ENCODE measurements at regions not wholly inside any gene's neighbourhood (a gene's known extent, or its start where the extent isn't known, plus 50 kb on each side); places are given as distances from the start of the nearest gene placed in this dataset.
"Not testable (repeated sequence)": the region's sequence is repeated elsewhere in the genome, so short reads cannot be mapped to it uniquely, and the experiment has no call there.

- no peak for DNase-seq (ENCODE audit: low read depth in 2 of 2)
- no peak overlapping the region for H3K4me3 ChIP-seq (replicated peaks in 1 of 2; ENCODE audit: low read depth in 2 of 2, low read length in 2 of 2)
- no peak for TF ChIP-seq CTCF (IDR thresholded peaks at IDR 0.05; ENCODE audit: low read depth, low read length)
Observed at GRCh38 chr2:41027095-41027494, 575.2 kb upstream of the SLC8A1 start.

DNA sequence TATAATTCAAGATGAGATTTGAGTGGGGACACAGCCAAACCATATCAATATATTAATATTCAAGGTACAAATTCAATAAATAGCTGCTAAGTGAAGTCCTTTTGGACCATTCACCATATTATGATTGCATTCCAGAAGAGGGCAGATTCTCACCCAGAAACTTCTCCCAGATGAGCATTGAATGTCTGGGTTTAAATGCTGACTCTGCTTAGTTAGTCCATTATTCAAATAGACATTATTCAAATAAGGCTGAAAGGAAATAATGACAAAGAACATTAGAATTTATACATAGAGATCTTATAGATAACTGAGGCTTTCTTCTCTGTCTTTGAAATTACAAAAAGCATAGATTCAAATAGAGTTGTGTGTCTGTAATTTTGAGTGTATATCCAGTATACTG, 579.4 kb upstream of the SLC8A1 start:
- no peak overlapping the region for H3K4me3 ChIP-seq (replicated peaks in 1 of 2; ENCODE audit: low read depth in 2 of 2, low read length in 2 of 2)
- no peak for TF ChIP-seq CTCF (IDR thresholded peaks at IDR 0.05; ENCODE audit: low read depth, low read length)
- DNase-seq (ENCODE audit: low read depth in 2 of 2) = no peak

GRCh38 chr2:41032715-41033114, 580.8 kb upstream of the SLC8A1 start:
- no peak overlapping the region for H3K4me3 ChIP-seq (replicated peaks in 1 of 2; ENCODE audit: low read depth in 2 of 2, low read length in 2 of 2)
- no peak for DNase-seq (ENCODE audit: low read depth in 2 of 2)
- TF ChIP-seq CTCF (IDR thresholded peaks at IDR 0.05; ENCODE audit: low read depth, low read length) = no peak

GRCh38 chr2:41033127-41033526, 581.2 kb upstream of the SLC8A1 start:
- no peak overlapping the region for H3K4me3 ChIP-seq (replicated peaks in 1 of 2; ENCODE audit: low read depth in 2 of 2, low read length in 2 of 2)
- no peak for DNase-seq (ENCODE audit: low read depth in 2 of 2)
- no peak for TF ChIP-seq CTCF (IDR thresholded peaks at IDR 0.05; ENCODE audit: low read depth, low read length)

- DNase-seq (ENCODE audit: low read depth in 2 of 2) = peak; percentile 13 to 52
- no peak for TF ChIP-seq CTCF (IDR thresholded peaks at IDR 0.05; ENCODE audit: low read depth, low read length)
- H3K4me3 ChIP-seq (replicated peaks in 1 of 2; ENCODE audit: low read depth in 2 of 2, low read length in 2 of 2) = no peak overlapping the region
Observed at GRCh38 chr2:41038408-41038807, 586.5 kb upstream of the SLC8A1 start.

- not testable (repeated sequence) for DNase-seq (ENCODE audit: low read depth in 2 of 2); H3K4me3 ChIP-seq (replicated peaks in 1 of 2; ENCODE audit: low read depth in 2 of 2, low read length in 2 of 2)
Observed at GRCh38 chr2:41039750-41040149, 587.9 kb upstream of the SLC8A1 start.

DNA sequence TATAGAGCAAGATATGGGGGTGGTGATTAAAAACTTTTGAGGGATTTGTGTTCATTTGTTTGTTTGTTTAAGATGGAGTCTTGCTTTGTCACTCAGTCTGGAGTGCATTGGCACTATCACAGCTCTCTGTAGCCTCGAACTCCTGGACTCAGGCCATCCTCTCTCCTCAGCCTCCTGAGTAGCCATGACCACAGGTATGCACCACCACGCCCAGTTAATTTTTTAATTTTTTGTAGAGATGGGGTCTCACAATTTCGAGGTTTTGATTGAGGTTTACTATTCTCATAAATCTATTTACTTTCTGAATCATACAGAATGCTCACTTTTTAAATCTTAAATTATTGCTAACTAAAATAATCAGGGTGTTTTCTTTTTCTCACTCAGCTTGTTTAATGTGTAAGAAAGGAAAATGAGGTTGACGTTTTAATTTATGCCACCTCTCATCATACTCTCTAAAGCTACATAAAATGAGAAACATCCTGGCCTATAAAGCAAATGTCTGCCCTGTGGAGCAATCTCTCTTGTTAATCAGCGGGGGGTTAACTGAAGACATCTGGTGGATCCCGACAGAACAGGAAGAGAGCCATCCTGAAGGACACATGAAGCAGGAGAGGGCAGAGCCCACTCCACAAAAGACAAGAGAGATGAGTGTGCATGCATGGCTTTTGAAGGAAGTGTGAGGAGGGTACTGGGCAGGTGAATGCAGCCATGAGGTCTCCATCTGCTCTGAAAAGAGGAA, 589.1 kb upstream of the SLC8A1 start:
- DNase-seq (ENCODE audit: low read depth in 2 of 2) = no peak
- H3K4me3 ChIP-seq (replicated peaks in 1 of 2; ENCODE audit: low read depth in 2 of 2, low read length in 2 of 2) = no peak overlapping the region
- no peak for TF ChIP-seq CTCF (IDR thresholded peaks at IDR 0.05; ENCODE audit: low read depth, low read length)

Data from cardiac fibroblast (primary cell).